Endothelial cell of umbilical vein (primary cell): ENCODE measurements at regions not wholly inside any gene's neighbourhood (a gene's known extent, or its start where the extent isn't known, plus 50 kb on each side); places are given as distances from the start of the nearest gene placed in this dataset.

ENCODE experiments used
- BruUV-seq: library from RNA; stranded (reverse); fragments of 400-500 nt; replicated peaks from 2 replicates; lab custom pipeline; 2021; lab: Mats Ljungman, UMichigan
- CTCF ChIA-PET: fragments of 300-600, 350-600 bp; sonication (Branson Sonifier 250); formaldehyde crosslinking; loops from one replicate; lab custom pipeline; 2021; ENCODE audit warnings: antibody characterized with exemption, inconsistent platforms; lab: Charles Lee
- POLR2A ChIA-PET: fragments of 300-600, 350-600 bp; sonication (Branson Sonifier 250); formaldehyde crosslinking; loops from one replicate; lab custom pipeline; 2021; ENCODE audit warnings: antibody characterized with exemption, inconsistent platforms; lab: Charles Lee
- DNase-seq: peaks from one replicate; pipeline ENCODE4 v3.0.0-alpha.2; 2011; ENCODE audit warnings: low read depth, low spot score
- FAIRE-seq: peaks from 2 replicates; lab custom pipeline; 2011; peaks lifted over from hg19 to GRCh38; lab: Jason Lieb, UNC
- H2AFZ ChIP-seq: 2 replicates; pipeline ENCODE4 v1.6.0; 2012; ENCODE audit warnings: low read depth, low read length, control low read depth, inconsistent platforms
- H3K27ac ChIP-seq: 2 replicates; pipeline ENCODE4 v1.5.1; 2011; ENCODE audit warnings: low read depth, mild to moderate bottlenecking, control low read depth, low read length, moderate library complexity; ENCODE audit not compliant: insufficient read depth
- H3K27me3 ChIP-seq, 2 experiments: 2 replicates each; pipeline versions ENCODE4 v1.6.0 to v1.6.1; 2011; ENCODE audit warnings: low read length in 2 of 2, mixed read lengths in 1 of 2; ENCODE audit not compliant: control insufficient read depth in 2 of 2, insufficient read depth in 2 of 2
- H3K36me3 ChIP-seq, 2 experiments: 2 replicates in 1 of 2; 3 replicates in 1 of 2; pipeline ENCODE4 v1.5.1; 2011; ENCODE audit warnings: low read length in 2 of 2, mild to moderate bottlenecking in 1 of 2, moderate library complexity in 1 of 2; ENCODE audit not compliant: control insufficient read depth in 2 of 2, insufficient read depth in 2 of 2; ENCODE audit errors: extremely low read depth in 1 of 2
- H3K4me1 ChIP-seq: 3 replicates; pipeline ENCODE4 v1.5.1; 2011; ENCODE audit warnings: mild to moderate bottlenecking, low read length; ENCODE audit not compliant: control insufficient read depth, insufficient read depth; ENCODE audit errors: extremely low read depth
- H3K4me2 ChIP-seq: 2 replicates; pipeline ENCODE4 v1.6.1; 2011; ENCODE audit warnings: low read length, control low read depth, mixed read lengths; ENCODE audit not compliant: insufficient read depth
- H3K4me3 ChIP-seq, 3 experiments: fragments of 200-600 bp in 1 of 3; sonication (generic), shearing (Covaris generic) in 1 of 3; replicated peaks in 1 of 3; 2 replicates each; pipeline ENCODE4 v1.5.1; 2011 to 2016; ENCODE audit warnings: control low read depth in 3 of 3, low read length in 3 of 3, mild to moderate bottlenecking in 2 of 3, inconsistent platforms in 1 of 3, low read depth in 1 of 3, moderate library complexity in 1 of 3; ENCODE audit not compliant: insufficient read depth in 1 of 3
- H3K79me2 ChIP-seq: 2 replicates; pipeline ENCODE4 v1.6.0; 2012; ENCODE audit warnings: low read length, inconsistent platforms; ENCODE audit not compliant: control insufficient read depth, insufficient read depth
- H3K9ac ChIP-seq: replicated peaks from 2 replicates; pipeline ENCODE3; 2011; ENCODE audit warnings: low read length, control low read depth; ENCODE audit not compliant: insufficient read depth; ENCODE audit errors: extremely low read depth
- H3K9me1 ChIP-seq: replicated peaks from 3 replicates; pipeline ENCODE4 v1.6.0; 2011; ENCODE audit warnings: mild to moderate bottlenecking, low read length; ENCODE audit not compliant: control insufficient read depth, insufficient read depth; ENCODE audit errors: extremely low read depth
- H3K9me3 ChIP-seq: replicated peaks from 2 replicates; pipeline ENCODE4 v1.5.1; 2012; ENCODE audit warnings: low read length, inconsistent platforms; ENCODE audit not compliant: control insufficient read depth, insufficient read depth
- H4K20me1 ChIP-seq: replicated peaks from 2 replicates; pipeline ENCODE3; 2011; ENCODE audit warnings: mild to moderate bottlenecking, low read length; ENCODE audit not compliant: control insufficient read depth, insufficient read depth; ENCODE audit errors: extremely low read depth
- CTCF ChIP-seq, 2 donors: IDR thresholded peaks; 1 replicate in 1 of 2; 2 replicates in 1 of 2; pipeline ENCODE4 v1.5.1; 2011; ENCODE audit warnings: low read length in 2 of 2, mild to moderate bottlenecking in 2 of 2, moderate library complexity in 2 of 2, control low read depth in 1 of 2, inconsistent platforms in 1 of 2, low read depth in 1 of 2; ENCODE audit not compliant: insufficient read depth in 1 of 2; ENCODE audit errors: extremely low read depth in 1 of 2
- EZH2 ChIP-seq: IDR thresholded peaks from 2 replicates; pipeline ENCODE4 v1.6.1; 2012; ENCODE audit warnings: borderline replicate concordance, low read depth, mild to moderate bottlenecking, moderate library complexity, low read length, inconsistent platforms; ENCODE audit not compliant: severe bottlenecking
- FOS ChIP-seq: IDR thresholded peaks from 2 replicates; pipeline ENCODE4 v1.6.1; 2011; ENCODE audit warnings: mild to moderate bottlenecking, low read length, moderate library complexity, borderline replicate concordance; ENCODE audit not compliant: insufficient read depth
- GATA2 ChIP-seq: IDR thresholded peaks from 2 replicates; pipeline ENCODE4 v1.7.0; 2011; ENCODE audit warnings: low read depth, mild to moderate bottlenecking, moderate library complexity, mixed read lengths, low read length; ENCODE audit not compliant: insufficient read length, insufficient read depth
- JUN ChIP-seq: IDR thresholded peaks from 2 replicates; pipeline ENCODE4 v1.6.1; 2011; ENCODE audit warnings: borderline replicate concordance, low read depth; ENCODE audit not compliant: insufficient read length, insufficient read depth
- MAX ChIP-seq: IDR thresholded peaks from 2 replicates; pipeline ENCODE4 v1.6.1; 2011; ENCODE audit not compliant: insufficient read depth, insufficient read length
- MYC ChIP-seq: IDR thresholded peaks from one replicate; pipeline ENCODE4 v1.6.1; 2011; ENCODE audit warnings: mild to moderate bottlenecking, low read depth, low read length
- POLR2A ChIP-seq: IDR thresholded peaks from 2 replicates; pipeline ENCODE4 v1.6.1; 2012; ENCODE audit warnings: low read depth, mild to moderate bottlenecking, control low read depth, low read length
- POLR2AphosphoS5 ChIP-seq: IDR thresholded peaks from 2 replicates; pipeline ENCODE4 v1.6.1; 2012; ENCODE audit warnings: low read depth, mild to moderate bottlenecking, control low read depth, low read length, moderate library complexity; ENCODE audit not compliant: insufficient read depth
- dilution Hi-C: fragments of 300-500 bp; cut with MboI; formaldehyde crosslinking; loops from one replicate; pipeline ENCODE4 v1.15.0; 2019; ENCODE audit warnings: low sequenced_read_pairs; ENCODE audit not compliant: extremely low pct_ligation_motif_present
- intact Hi-C: fragments of 100-400 bp; cut with micrococcal nuclease; formaldehyde crosslinking; loops from one replicate; pipeline ENCODE4 v1.10.0; 2022

GRCh38 chr3:166637984-166638530 lies 742.0 kb downstream of the ZBBX start:
- CTCF ChIA-PET: no interaction called here

More at GRCh38 chr3:166637984-166638530, 742.0 kb downstream of the ZBBX start:
- Histone ChIP-seq H3K9me1 (no peaks in the 10 kb centered on the region), H3K27me3 (no peaks in the 10 kb centered on the region), H3K36me3 (no peaks in the 10 kb centered on the region), H2AFZ (no peak overlapping the region), H3K4me1 (no peaks in the 10 kb centered on the region), H3K79me2 (no peaks in the 10 kb centered on the region), H3K4me3 (no peak overlapping the region), H3K9ac (no peak overlapping the region), H3K4me2 (no peak overlapping the region), H4K20me1 (no peaks in the 10 kb centered on the region), H3K27ac (no peak overlapping the region), H3K9me3 (peaks cover 6% of the 10 kb centered on the region)
- DNase-seq (no peak), FAIRE-seq (no peak)
- intact Hi-C loops (no loop called here), dilution Hi-C loops (no loop called here)
- TF ChIP-seq EZH2 (no peak), MAX (no peak), MYC (no peak), GATA2 (no peak), POLR2AphosphoS5 (no peak), POLR2A (no peak), FOS (no peak), JUN (no peak), CTCF (IDR thresholded peaks at IDR 0.05; ENCODE audit: extremely low read depth in 1 of 2, insufficient read depth in 1 of 2, low read depth in 1 of 2, low read length in 2 of 2) (no peak)
- no TSS peak for BruUV-seq
- POLR2A ChIA-PET: no interaction called here
